ENCODE measurements at regions not wholly inside any gene's neighbourhood (a gene's known extent, or its start where the extent isn't known, plus 50 kb on each side); places are given as distances from the start of the nearest gene placed in this dataset.
"Not testable (repeated sequence)": the region's sequence is repeated elsewhere in the genome, so short reads cannot be mapped to it uniquely, and the experiment has no call there.

- not testable (repeated sequence) for DNase-seq
Measured at GRCh38 chr4:52157071-52157470, 106.0 kb downstream of the SPATA18 start.

- DNase-seq = peak; percentile 43
Measured at GRCh38 chr4:52157641-52158316, 106.7 kb downstream of the SPATA18 start.

GRCh38 chr4:52160859-52161258 lies 109.8 kb downstream of the SPATA18 start:
- no peak for DNase-seq

GRCh38 chr4:52164116-52164515 lies 113.0 kb downstream of the SPATA18 start:
- DNase-seq = no peak

GRCh38 chr4:52172166-52172565 lies 121.1 kb downstream of the SPATA18 start:
- no peak for DNase-seq

GRCh38 chr4:52173470-52174045 lies 122.5 kb downstream of the SPATA18 start:
- peak; percentile 40 for DNase-seq

GRCh38 chr4:52187603-52188002 lies 136.5 kb downstream of the SPATA18 start:
- DNase-seq = peak; percentile 17

- DNase-seq = no peak
Measured at GRCh38 chr4:52192001-52192400, 140.9 kb downstream of the SPATA18 start.

- no peak for DNase-seq
Measured at GRCh38 chr4:52192721-52193135, 141.6 kb downstream of the SPATA18 start.

GRCh38 chr4:52195869-52196268 lies 144.8 kb downstream of the SPATA18 start:
- no peak for DNase-seq

- no peak for DNase-seq
Measured at GRCh38 chr4:52196606-52197130, 145.6 kb downstream of the SPATA18 start.

GRCh38 chr4:52197306-52197705 lies 146.2 kb downstream of the SPATA18 start:
- peak; percentile 42 for DNase-seq

GRCh38 chr4:52198294-52198693 lies 147.2 kb downstream of the SPATA18 start:
- no peak for DNase-seq

- peak; percentile 80 for DNase-seq
Measured at GRCh38 chr4:52199574-52200338, 148.7 kb downstream of the SPATA18 start.

- DNase-seq = no peak
Measured at GRCh38 chr4:52200339-52200725, 149.2 kb downstream of the SPATA18 start.

GRCh38 chr4:52201715-52202114 lies 150.6 kb downstream of the SPATA18 start:
- DNase-seq = no peak

GRCh38 chr4:52202251-52202779 lies 151.2 kb downstream of the SPATA18 start:
- no peak for DNase-seq

GRCh38 chr4:52202931-52203330 lies 151.8 kb downstream of the SPATA18 start:
- DNase-seq = peak; percentile 48

GRCh38 chr4:52203351-52203750 lies 152.2 kb downstream of the SPATA18 start:
- no peak for DNase-seq

- no peak for DNase-seq
Measured at GRCh38 chr4:52204921-52205320, 153.8 kb downstream of the SPATA18 start.

- not testable (repeated sequence) for DNase-seq
Measured at GRCh38 chr4:52207146-52207545, 156.0 kb downstream of the SPATA18 start.

GRCh38 chr4:52212702-52213101 lies 161.6 kb downstream of the SPATA18 start:
- DNase-seq = no peak

GRCh38 chr4:52231526-52231925 lies 180.4 kb downstream of the SPATA18 start:
- no peak for DNase-seq
